ENCODE measurements at regions not wholly inside any gene's neighbourhood (a gene's known extent, or its start where the extent isn't known, plus 50 kb on each side); places are given as distances from the start of the nearest gene placed in this dataset.
"Not testable (repeated sequence)": the region's sequence is repeated elsewhere in the genome, so short reads cannot be mapped to it uniquely, and the experiment has no call there.

- DNase-seq, result no peak
These were observed 531.4 kb upstream of the TECRL start for GRCh38 chr4:64940698-64941097.

- no peak for DNase-seq
These were observed 526.3 kb upstream of the TECRL start for GRCh38 chr4:64935469-64936001.

DNA sequence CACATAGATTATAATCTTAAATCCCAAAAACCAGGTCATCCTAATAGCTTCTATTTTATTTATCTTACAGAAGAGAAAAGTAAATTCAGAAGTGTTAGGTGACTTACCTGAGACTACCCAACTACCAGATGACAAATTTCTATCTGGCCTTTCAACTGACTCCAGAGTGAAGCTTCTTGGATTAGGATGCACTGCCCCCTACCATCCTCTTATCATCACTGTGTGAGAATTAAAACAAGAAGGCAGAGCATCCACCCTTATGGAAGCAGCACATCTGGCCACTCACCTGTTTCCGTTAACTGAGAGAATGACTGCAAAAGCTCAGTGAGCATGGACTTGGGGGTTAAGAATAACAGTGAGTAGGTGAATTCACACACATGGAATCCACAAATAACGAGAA lies 502.6 kb upstream of the TECRL start:
- DNase-seq, result no peak

DNA sequence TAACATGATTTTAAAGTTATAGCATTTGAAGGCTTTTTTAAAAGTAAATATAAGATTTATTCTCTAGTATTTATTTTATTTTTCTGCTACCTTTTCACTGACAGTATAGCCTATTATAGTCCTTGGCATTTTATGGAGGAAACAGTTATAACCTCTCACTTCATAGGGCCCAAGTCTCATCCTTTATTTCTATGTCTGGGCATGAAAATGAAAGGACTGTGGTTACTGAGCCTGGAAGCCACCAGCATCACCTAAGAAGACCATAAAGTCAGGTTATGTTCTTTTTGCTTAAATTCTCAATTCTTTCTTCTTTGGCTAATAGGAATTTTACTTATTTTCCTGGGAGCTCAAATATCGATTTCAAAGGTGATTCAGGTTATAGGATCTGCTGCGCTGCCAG lies 494.7 kb upstream of the TECRL start:
- DNase-seq, result no peak

DNA sequence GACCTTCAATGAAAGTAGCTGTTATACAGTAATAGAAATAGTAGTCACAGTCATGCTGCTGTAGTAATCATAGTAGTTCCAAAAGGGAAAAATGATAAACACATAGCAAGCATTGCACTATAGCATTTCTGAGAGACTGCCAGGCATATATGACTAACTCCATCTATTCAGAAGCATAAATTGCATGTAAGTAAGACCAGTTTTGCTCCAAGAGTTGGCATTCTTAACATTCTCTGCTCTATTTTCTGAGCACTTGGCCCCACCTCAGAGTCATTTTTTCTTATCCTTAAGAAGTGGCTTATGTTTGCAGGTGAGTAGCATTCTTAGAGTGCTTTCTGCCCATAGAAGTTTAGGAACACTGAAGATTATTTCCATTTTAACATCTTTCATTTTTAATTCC lies 490.3 kb upstream of the TECRL start:
- no peak for DNase-seq

GRCh38 chr4:64899030-64899429 lies 489.8 kb upstream of the TECRL start:
- DNase-seq, result not testable (repeated sequence)

GRCh38 chr4:64897683-64898082 lies 488.4 kb upstream of the TECRL start:
- no peak for DNase-seq

GRCh38 chr4:64895031-64895430 lies 485.8 kb upstream of the TECRL start:
- DNase-seq, result no peak

- no peak for DNase-seq
These were observed 484.0 kb upstream of the TECRL start for GRCh38 chr4:64893205-64893604.

DNA sequence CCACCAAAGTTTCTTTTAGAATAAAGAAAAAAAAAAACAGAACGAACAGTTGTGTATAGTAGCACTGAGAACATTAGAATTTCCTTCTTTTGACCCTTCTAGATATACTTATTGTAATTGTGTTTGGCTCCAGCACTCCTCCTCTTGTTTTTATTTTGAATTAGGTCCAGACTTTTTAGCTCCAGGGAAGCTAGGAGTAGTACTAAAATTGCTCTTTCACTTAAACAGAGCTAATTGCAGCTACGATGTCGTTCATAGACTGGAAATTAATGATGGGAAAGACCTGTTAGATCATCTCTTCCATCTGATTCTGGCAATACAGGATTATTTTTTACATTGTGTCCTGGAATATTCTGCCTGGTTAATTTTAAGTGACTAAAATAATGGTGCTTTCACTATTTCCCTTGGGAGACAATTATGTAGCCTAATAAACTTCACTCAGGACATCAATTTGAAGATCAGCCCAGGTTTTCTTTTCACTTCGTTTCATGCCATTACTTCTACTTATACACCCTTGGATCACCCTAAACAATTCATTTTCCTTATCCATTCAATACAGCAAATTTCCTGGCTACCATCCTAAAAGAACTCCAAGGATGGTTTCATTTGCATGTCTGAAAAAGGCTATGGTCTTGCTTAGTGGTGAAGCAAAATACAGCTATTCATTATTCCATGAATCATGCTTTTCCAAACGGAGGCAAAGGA lies 480.8 kb upstream of the TECRL start:
- no peak for DNase-seq

- DNase-seq, result no peak
These were observed 474.0 kb upstream of the TECRL start for GRCh38 chr4:64883087-64883807.

- DNase-seq, result no peak
These were observed 473.2 kb upstream of the TECRL start for GRCh38 chr4:64882311-64883086.

GRCh38 chr4:64880557-64880956 lies 471.3 kb upstream of the TECRL start:
- no peak for DNase-seq

GRCh38 chr4:64876021-64876420 lies 466.8 kb upstream of the TECRL start:
- no peak for DNase-seq

DNA sequence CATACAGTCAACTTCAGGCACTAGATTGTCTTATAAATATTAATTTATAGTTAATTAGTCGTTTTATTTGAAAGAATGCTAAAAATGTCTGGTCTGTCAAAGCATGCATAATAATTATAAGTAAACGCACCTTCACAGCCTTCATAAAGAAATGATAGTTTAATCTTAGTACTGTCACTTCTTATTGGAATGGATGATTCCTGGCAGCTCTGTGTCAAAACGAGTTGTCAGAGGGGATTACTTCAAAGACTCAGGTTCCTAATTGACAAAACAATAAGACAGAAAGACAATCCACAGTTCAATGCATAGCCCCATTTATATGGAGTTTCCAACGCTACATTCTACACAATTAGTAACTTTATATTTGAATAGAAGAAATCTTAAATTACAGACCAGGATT lies 461.3 kb upstream of the TECRL start:
- DNase-seq, result no peak

GRCh38 chr4:64857815-64858214 lies 448.6 kb upstream of the TECRL start:
- DNase-seq, result no peak

- no peak for DNase-seq
These were observed 447.9 kb upstream of the TECRL start for GRCh38 chr4:64857198-64857597.

DNA sequence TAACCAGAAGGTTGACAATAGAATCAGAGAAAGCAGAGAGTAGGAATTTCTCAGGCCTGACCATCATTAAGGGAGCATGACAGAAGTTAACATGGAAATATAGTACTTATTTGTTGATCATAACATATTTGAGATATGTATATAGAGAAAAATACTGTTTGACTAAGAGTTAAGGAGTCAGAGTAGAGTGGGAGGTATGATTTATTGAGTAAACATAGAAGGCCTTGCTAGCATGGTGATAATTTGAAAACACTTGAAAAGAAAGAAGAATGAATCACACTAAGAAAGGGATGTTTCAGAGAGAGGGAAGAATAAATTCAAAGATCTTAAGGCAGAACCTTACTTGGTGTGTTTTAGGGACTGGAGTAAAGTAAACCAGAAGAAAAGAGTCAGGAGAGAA lies 437.2 kb upstream of the TECRL start:
- DNase-seq, result no peak

DNA sequence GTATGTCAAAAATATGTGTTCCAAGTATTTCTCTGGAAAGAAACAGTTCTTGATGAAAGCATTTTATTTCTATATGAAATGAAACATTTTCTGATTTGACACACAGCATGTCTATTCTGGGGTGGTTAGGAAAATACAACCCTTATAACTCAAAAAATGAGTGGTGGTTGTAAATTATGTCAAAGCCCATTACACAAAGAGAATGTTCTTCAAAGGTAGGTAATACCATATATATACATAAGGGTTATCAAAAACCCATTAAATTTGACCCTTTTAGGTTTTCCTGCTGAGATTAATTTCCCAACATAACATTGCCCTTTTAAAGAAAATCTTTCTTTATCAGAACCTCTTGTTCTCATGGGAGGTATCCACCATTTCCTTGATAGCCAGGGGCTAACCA lies 420.5 kb upstream of the TECRL start:
- DNase-seq, result no peak

GRCh38 chr4:64824591-64824990 lies 415.3 kb upstream of the TECRL start:
- no peak for DNase-seq

DNA sequence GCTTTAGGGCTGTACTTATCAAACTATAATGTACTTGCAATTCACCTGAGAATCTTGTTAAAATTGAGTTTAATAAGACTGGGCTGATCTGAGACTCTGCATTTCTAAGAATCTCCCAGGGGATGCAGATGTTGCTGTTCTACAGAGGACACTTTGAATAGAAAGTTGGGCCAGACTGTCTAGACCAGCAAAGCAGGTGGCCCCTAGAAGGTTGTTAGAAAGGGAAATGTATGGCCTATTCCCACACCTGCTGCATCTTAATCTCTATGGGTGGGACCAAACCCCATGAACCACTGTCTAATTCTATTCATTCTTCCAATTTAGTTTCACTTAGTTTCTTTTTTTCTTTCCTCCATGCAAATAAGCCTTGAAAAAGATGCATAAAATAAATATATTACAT lies 413.2 kb upstream of the TECRL start:
- no peak for DNase-seq

DNA sequence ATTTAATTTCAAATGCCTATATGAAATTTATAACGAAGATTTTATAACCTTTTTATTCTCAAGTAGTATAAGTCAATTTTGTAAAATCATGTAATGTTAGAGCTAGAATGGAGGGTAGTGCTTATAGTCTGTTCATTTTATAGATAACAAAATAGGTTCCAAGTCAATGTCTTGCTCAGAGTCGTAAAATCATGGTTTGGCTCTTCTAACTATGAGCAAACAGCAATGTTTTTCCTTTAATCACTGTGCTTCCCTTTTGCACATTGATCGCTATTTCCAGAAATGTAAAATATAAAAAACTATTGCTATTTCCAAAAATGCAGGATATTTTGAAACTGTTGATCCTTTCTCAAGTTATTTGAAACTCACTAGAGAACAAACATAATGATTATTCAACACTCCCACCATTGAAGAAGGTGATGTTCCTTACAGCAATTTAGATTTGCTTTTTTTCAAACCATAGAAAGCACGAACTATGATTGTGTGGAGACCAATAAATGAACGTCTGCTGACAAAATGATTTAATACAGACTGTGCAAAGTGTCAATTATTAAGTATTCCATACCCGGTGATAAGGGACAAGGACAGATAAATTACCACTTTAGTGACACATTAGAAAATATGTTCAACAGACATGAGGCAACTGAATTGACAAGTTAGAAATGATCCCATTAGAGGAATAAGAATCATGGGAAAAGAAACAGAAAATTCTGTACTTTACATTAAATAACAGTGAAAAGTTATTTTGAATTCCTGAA lies 412.1 kb upstream of the TECRL start:
- no peak for DNase-seq

- no peak for DNase-seq
These were observed 405.4 kb upstream of the TECRL start for GRCh38 chr4:64814616-64815015.

All from NCI-H1092 (cell line).